B cell (primary cell): ENCODE measurements at regions not wholly inside any gene's neighbourhood (a gene's known extent, or its start where the extent isn't known, plus 50 kb on each side); places are given as distances from the start of the nearest gene placed in this dataset.

Experiments
- ATAC-seq: fragments of 200-7000 bp; cut with Tn5 transposase; one replicate; pipeline ENCODE4 v1.10.0; 2021; ENCODE audit warnings: low read depth, mild to moderate bottlenecking, moderate number of reproducible peaks, moderate library complexity
- CTCF ChIA-PET: fragments of 350-600 bp; sonication (Branson Sonifier 250); formaldehyde crosslinking; loops from one replicate; lab custom pipeline; 2021; ENCODE audit warnings: antibody characterized with exemption, inconsistent platforms; lab: Charles Lee
- POLR2A ChIA-PET: fragments of 350-600 bp; sonication (Branson Sonifier 250); formaldehyde crosslinking; loops from one replicate; lab custom pipeline; 2021; ENCODE audit warnings: antibody characterized with exemption; lab: Charles Lee
- DNase-seq: peaks from one replicate; pipeline ENCODE4 v3.0.0; 2013
- H2AFZ ChIP-seq: 2 replicates; pipeline ENCODE4 v1.6.1; 2012; ENCODE audit warnings: mild to moderate bottlenecking, low read depth, low read length; ENCODE audit not compliant: insufficient read depth, poor library complexity, severe bottlenecking
- H3K27ac ChIP-seq, 2 donors: 1 replicate in 1 of 2; 2 replicates in 1 of 2; pipeline ENCODE4 v1.5.1; 2012 to 2013; ENCODE audit warnings: low read length in 2 of 2, mild to moderate bottlenecking in 2 of 2, moderate library complexity in 1 of 2
- H3K27me3 ChIP-seq, 4 experiments: fragments of 200-600 bp in 1 of 4; sonication (generic) in 1 of 4; replicated peaks in 1 of 4; 1 replicate in 2 of 4; 2 replicates in 2 of 4; pipeline versions ENCODE4 v1.6.1 to v1.7.0; 2013 to 2016; ENCODE audit warnings: low read length in 3 of 4, mild to moderate bottlenecking in 2 of 4, mixed read lengths in 1 of 4, moderate library complexity in 1 of 4; ENCODE audit not compliant: insufficient read depth in 4 of 4, control insufficient read depth in 3 of 4; ENCODE audit errors: control extremely low read depth in 1 of 4
- H3K36me3 ChIP-seq, 2 experiments: replicated peaks in 1 of 2; 1 replicate in 1 of 2; 2 replicates in 1 of 2; pipeline versions ENCODE4 v1.6.1 to v1.7.1; 2013; ENCODE audit warnings: low read length in 1 of 2; ENCODE audit not compliant: insufficient read depth in 2 of 2, control insufficient read depth in 1 of 2; ENCODE audit errors: control extremely low read depth in 1 of 2, extremely low read depth in 1 of 2
- H3K4me1 ChIP-seq, 2 donors: fragments of 200-600 bp in 1 of 2; sonication (generic) in 1 of 2; 1 replicate in 1 of 2; 2 replicates in 1 of 2; pipeline versions ENCODE4 v1.5.1 to v1.6.1; 2013 to 2017; ENCODE audit warnings: low read length in 2 of 2; ENCODE audit not compliant: control insufficient read depth in 2 of 2, insufficient read depth in 2 of 2
- H3K4me2 ChIP-seq: replicated peaks from 2 replicates; pipeline ENCODE3; 2012; ENCODE audit warnings: mild to moderate bottlenecking, low read depth, low read length; ENCODE audit not compliant: poor library complexity, severe bottlenecking
- H3K4me3 ChIP-seq, 5 experiments: fragments of 200-600 bp in 1 of 5; sonication (generic) in 1 of 5; 1 replicate in 3 of 5; 2 replicates in 2 of 5; pipeline versions ENCODE4 v1.5.1 to v1.7.0; 2011 to 2016; ENCODE audit warnings: low read length in 4 of 5, mild to moderate bottlenecking in 4 of 5, low read depth in 2 of 5, control low read depth in 1 of 5, moderate library complexity in 1 of 5; ENCODE audit not compliant: insufficient read depth in 1 of 5; ENCODE audit errors: control extremely low read depth in 1 of 5, extremely low read depth in 1 of 5
- H3K79me2 ChIP-seq: fragments of 200-600 bp; sonication (generic); one replicate; pipeline ENCODE4 v1.6.0; 2016; ENCODE audit warnings: low read length; ENCODE audit not compliant: control insufficient read depth, insufficient read depth
- H3K9ac ChIP-seq: fragments of 200-600 bp; sonication (generic); 2 replicates; pipeline ENCODE4 v1.6.1; 2017; ENCODE audit warnings: mild to moderate bottlenecking, low read length, moderate library complexity
- H3K9me3 ChIP-seq, 3 donors: one replicate each; pipeline versions ENCODE4 v1.6.1 to v1.7.1; 2013; ENCODE audit warnings: low read length in 2 of 3; ENCODE audit not compliant: control insufficient read depth in 2 of 3, insufficient read depth in 1 of 3; ENCODE audit errors: control extremely low read depth in 1 of 3
- H4K20me1 ChIP-seq: 2 replicates; pipeline ENCODE4 v1.6.0; 2012; ENCODE audit warnings: mild to moderate bottlenecking, low read length; ENCODE audit not compliant: insufficient read depth, control insufficient read depth, poor library complexity, severe bottlenecking
- H3K27ac Mint-ChIP-seq: one replicate; pipeline ENCODE4 v1.8.0; 2021; ENCODE audit warnings: mixed read lengths
- H3K27me3 Mint-ChIP-seq: one replicate; pipeline ENCODE4 v1.8.0; 2021; ENCODE audit warnings: mixed read lengths
- H3K4me1 Mint-ChIP-seq: one replicate; pipeline ENCODE4 v1.8.0; 2021; ENCODE audit warnings: mixed read lengths
- H3K4me3 Mint-ChIP-seq: one replicate; pipeline ENCODE4 v1.8.0; 2021; ENCODE audit warnings: mixed read lengths
- H3K9me3 Mint-ChIP-seq: one replicate; pipeline ENCODE4 v1.8.0; 2022; ENCODE audit warnings: mixed read lengths; ENCODE audit not compliant: insufficient read depth
- EZH2 ChIP-seq: IDR thresholded peaks from 2 replicates; pipeline ENCODE4 v1.6.1; 2012; ENCODE audit warnings: borderline replicate concordance, low read depth, mild to moderate bottlenecking, moderate library complexity, low read length; ENCODE audit not compliant: insufficient read depth, poor library complexity, severe bottlenecking
- WGBS: methylation state at CpG from one replicate; pipeline ENCODE4 v1.1.5; 2013; ENCODE audit warnings: missing lambda C conversion rate; ENCODE audit not compliant: insufficient coverage; 5-methylcytosine and 5-hydroxymethylcytosine counted together
- intact Hi-C: fragments of 100-400 bp; cut with micrococcal nuclease; formaldehyde crosslinking; loops from one replicate; pipeline ENCODE4 v1.10.0; 2022
- TF ChIP-seq, protein P1 (sequence below): fragments of 200-600 bp; IDR thresholded peaks from one replicate; pipeline ENCODE4 v1.8.0; 2022; ENCODE audit warnings: antibody characterized with exemption, mild to moderate bottlenecking

DNA sequence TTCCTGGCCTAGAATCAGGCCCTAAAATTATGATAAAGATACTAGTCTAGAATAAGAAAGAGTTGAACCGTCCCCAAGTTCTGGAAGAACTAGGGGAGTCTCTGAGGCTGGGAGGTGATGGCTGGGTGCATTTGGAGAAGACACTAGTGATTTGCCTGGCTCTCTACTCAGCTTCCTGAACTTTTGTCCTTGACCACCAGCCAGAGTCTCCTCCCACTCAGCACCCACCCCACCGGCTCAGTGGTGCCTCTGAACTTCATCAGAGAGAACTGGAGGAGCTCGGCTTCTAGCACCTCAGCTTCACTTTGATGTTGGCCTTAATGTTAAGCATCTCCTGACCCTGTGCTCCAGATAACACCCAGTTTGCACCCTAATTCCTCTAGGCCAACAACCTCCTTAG lies 73.0 kb downstream of the PERP start:
- Histone ChIP-seq H3K4me3 (no peak overlapping the region), H4K20me1 (no peaks in the 10 kb centered on the region), H3K9ac (no peak overlapping the region), H2AFZ (no peak overlapping the region), H3K9me3 (no peaks in the 10 kb centered on the region), H3K79me2 (no peaks in the 10 kb centered on the region), H3K4me2 (no peak overlapping the region), H3K27ac (no peak overlapping the region), H3K36me3 (no peaks in the 10 kb centered on the region), H3K27me3 (no peaks in the 10 kb centered on the region), H3K4me1 (no peaks in the 10 kb centered on the region)
- ChIA-PET POLR2A (no interaction called here), CTCF (interaction anchor here (0.9 kb wide), 1 partner anchor 28 kb away, joined by 3 read pairs; no protein-coding TSS in a partner anchor)
- intact Hi-C loops, result no loop called here
- no peak overlapping the region for H3K4me3 Mint-ChIP-seq
- H3K9me3 Mint-ChIP-seq, result no peaks in the 10 kb centered on the region
- 100% methylated on average over 2 of the region's 3 CpGs for WGBS
- peaks cover 4% of the 10 kb centered on the region for H3K27me3 Mint-ChIP-seq
- no peaks in the 10 kb centered on the region for H3K4me1 Mint-ChIP-seq
- TF ChIP-seq, protein P1, sequence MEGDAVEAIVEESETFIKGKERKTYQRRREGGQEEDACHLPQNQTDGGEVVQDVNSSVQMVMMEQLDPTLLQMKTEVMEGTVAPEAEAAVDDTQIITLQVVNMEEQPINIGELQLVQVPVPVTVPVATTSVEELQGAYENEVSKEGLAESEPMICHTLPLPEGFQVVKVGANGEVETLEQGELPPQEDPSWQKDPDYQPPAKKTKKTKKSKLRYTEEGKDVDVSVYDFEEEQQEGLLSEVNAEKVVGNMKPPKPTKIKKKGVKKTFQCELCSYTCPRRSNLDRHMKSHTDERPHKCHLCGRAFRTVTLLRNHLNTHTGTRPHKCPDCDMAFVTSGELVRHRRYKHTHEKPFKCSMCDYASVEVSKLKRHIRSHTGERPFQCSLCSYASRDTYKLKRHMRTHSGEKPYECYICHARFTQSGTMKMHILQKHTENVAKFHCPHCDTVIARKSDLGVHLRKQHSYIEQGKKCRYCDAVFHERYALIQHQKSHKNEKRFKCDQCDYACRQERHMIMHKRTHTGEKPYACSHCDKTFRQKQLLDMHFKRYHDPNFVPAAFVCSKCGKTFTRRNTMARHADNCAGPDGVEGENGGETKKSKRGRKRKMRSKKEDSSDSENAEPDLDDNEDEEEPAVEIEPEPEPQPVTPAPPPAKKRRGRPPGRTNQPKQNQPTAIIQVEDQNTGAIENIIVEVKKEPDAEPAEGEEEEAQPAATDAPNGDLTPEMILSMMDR, result no peak
- TF ChIP-seq EZH2, result no peak
- no peak for DNase-seq
- no peak for ATAC-seq
- no peak overlapping the region for H3K27ac Mint-ChIP-seq

DNA sequence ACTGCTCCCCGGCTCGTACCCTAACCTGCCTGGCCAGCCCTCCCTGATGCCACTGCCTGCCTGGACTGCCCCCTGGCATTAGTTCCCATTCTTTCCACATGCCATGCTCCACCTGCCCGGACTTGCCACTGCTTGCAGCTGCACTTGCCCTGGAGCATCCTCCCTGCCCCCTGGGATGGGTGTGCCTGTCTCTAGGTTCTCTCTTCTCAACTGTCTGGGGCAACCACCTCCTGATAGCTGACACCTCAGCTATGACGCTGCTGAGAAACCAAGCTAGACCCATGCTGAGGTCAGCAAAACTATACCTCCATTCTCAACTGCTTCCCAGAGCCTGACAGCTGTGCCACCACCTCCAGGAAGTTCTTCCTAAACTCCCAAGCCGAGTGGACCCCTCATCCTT lies 72.1 kb downstream of the PERP start:
- 91% methylated on average over 4 of the region's 5 CpGs for WGBS
- Mint-ChIP-seq H3K4me1 (no peaks in the 10 kb centered on the region), H3K27me3 (peaks cover 4% of the 10 kb centered on the region), H3K27ac (no peak overlapping the region), H3K4me3 (no peak overlapping the region), H3K9me3 (no peaks in the 10 kb centered on the region)
- Histone ChIP-seq H2AFZ (no peak overlapping the region), H4K20me1 (no peaks in the 10 kb centered on the region), H3K4me3 (no peak overlapping the region), H3K9ac (no peak overlapping the region), H3K27ac (no peak overlapping the region), H3K4me1 (no peaks in the 10 kb centered on the region), H3K79me2 (no peaks in the 10 kb centered on the region), H3K27me3 (no peaks in the 10 kb centered on the region), H3K4me2 (no peak overlapping the region), H3K9me3 (no peaks in the 10 kb centered on the region), H3K36me3 (no peaks in the 10 kb centered on the region)
- no peak for DNase-seq
- intact Hi-C loops, result no loop called here
- ChIA-PET CTCF (no interaction called here), POLR2A (no interaction called here)
- ATAC-seq, result no peak
- TF ChIP-seq EZH2, result no peak
- TF ChIP-seq, protein P1, result no peak
